GM21576 (cell line): ENCODE measurements at regions not wholly inside any gene's neighbourhood (a gene's known extent, or its start where the extent isn't known, plus 50 kb on each side); places are given as distances from the start of the nearest gene placed in this dataset.
"Not testable (repeated sequence)": the region's sequence is repeated elsewhere in the genome, so short reads cannot be mapped to it uniquely, and the experiment has no call there.

Experiments
- ATAC-seq: cut with Tn5 transposase; IDR thresholded peaks from one replicate; pipeline ENCODE4 v1.9.1; 2021; ENCODE audit warnings: mild to moderate bottlenecking, moderate library complexity; ENCODE audit not compliant: unreplicated experiment

- no peak for ATAC-seq
Observed at GRCh38 chr10:57053530-57053929, 692.5 kb upstream of the ZWINT start.

GRCh38 chr10:57049096-57049495, 688.0 kb upstream of the ZWINT start:
- ATAC-seq: no peak

- ATAC-seq: no peak
Observed at GRCh38 chr10:57038531-57038930, 677.5 kb upstream of the ZWINT start.

- no peak for ATAC-seq
Observed at GRCh38 chr10:57035310-57035709, 674.3 kb upstream of the ZWINT start.

GRCh38 chr10:57032301-57032700, 671.2 kb upstream of the ZWINT start:
- ATAC-seq: not testable (repeated sequence)

- no peak for ATAC-seq
Observed at GRCh38 chr10:57031346-57031745, 670.3 kb upstream of the ZWINT start.

- no peak for ATAC-seq
Observed at GRCh38 chr10:57026307-57026706, 665.2 kb upstream of the ZWINT start.

- ATAC-seq: no peak
Observed at GRCh38 chr10:57023626-57024025, 662.6 kb upstream of the ZWINT start.

GRCh38 chr10:57018452-57018851, 657.4 kb upstream of the ZWINT start:
- no peak for ATAC-seq

GRCh38 chr10:57017356-57018037, 656.4 kb upstream of the ZWINT start:
- ATAC-seq: no peak

- no peak for ATAC-seq
Observed at GRCh38 chr10:57015595-57016318, 654.7 kb upstream of the ZWINT start.

- ATAC-seq: no peak
Observed at GRCh38 chr10:57015187-57015586, 654.1 kb upstream of the ZWINT start.

- ATAC-seq: no peak
Observed at GRCh38 chr10:57014758-57015157, 653.7 kb upstream of the ZWINT start.

- no peak for ATAC-seq
Observed at GRCh38 chr10:57008189-57008588, 647.1 kb upstream of the ZWINT start.

- no peak for ATAC-seq
Observed at GRCh38 chr10:56991591-56992069, 630.6 kb upstream of the ZWINT start.

GRCh38 chr10:56975513-56975912, 614.5 kb upstream of the ZWINT start:
- ATAC-seq: no peak

GRCh38 chr10:56973766-56974165, 612.7 kb upstream of the ZWINT start:
- no peak for ATAC-seq

GRCh38 chr10:56943221-56943755, 582.2 kb upstream of the ZWINT start:
- no peak for ATAC-seq

GRCh38 chr10:56934515-56934914, 573.5 kb upstream of the ZWINT start:
- no peak for ATAC-seq

GRCh38 chr10:56928714-56929113, 567.7 kb upstream of the ZWINT start:
- ATAC-seq: no peak

GRCh38 chr10:56927701-56928100, 566.6 kb upstream of the ZWINT start:
- no peak for ATAC-seq

GRCh38 chr10:56920601-56921261, 559.7 kb upstream of the ZWINT start:
- ATAC-seq: no peak
